Tibial artery (tissue), 4 donors: ENCODE measurements at regions not wholly inside any gene's neighbourhood (a gene's known extent, or its start where the extent isn't known, plus 50 kb on each side); places are given as distances from the start of the nearest gene placed in this dataset.
"Not testable (repeated sequence)": the region's sequence is repeated elsewhere in the genome, so short reads cannot be mapped to it uniquely, and the experiment has no call there.

Experiments used
- DNase-seq, 2 donors: peaks; one replicate each; pipeline ENCODE4 v3.0.0-alpha.2; 2019
- H3K27ac ChIP-seq, 2 donors: fragments of 200-600 bp; sonication (generic) in 1 of 2; 1 replicate in 1 of 2; 2 replicates in 1 of 2; pipeline ENCODE4 v1.5.1; 2018 to 2019; ENCODE audit warnings: mild to moderate bottlenecking in 1 of 2
- H3K27me3 ChIP-seq, 2 donors: fragments of 200-600 bp; sonication (generic) in 1 of 2; one replicate each; pipeline versions ENCODE4 v1.5.1 to v1.6.0; 2016 to 2019
- H3K36me3 ChIP-seq, 3 donors: fragments of 200-600 bp; sonication (generic) in 2 of 3; one replicate each; pipeline ENCODE4 v1.5.1; 2016 to 2019; ENCODE audit warnings: mild to moderate bottlenecking in 2 of 3
- H3K4me1 ChIP-seq, 4 donors: fragments of 200-600 bp; sonication (generic) in 2 of 4; 1 replicate in 3 of 4; 2 replicates in 1 of 4; pipeline ENCODE4 v1.5.1; 2016 to 2019
- H3K4me3 ChIP-seq, 2 donors: fragments of 200-600 bp; sonication (generic) in 1 of 2; 1 replicate in 1 of 2; 2 replicates in 1 of 2; pipeline ENCODE4 v1.5.1; 2018 to 2019; ENCODE audit warnings: mild to moderate bottlenecking in 2 of 2
- H3K9me3 ChIP-seq, 3 donors: fragments of 200-600 bp; sonication (generic) in 1 of 3; one replicate each; pipeline ENCODE4 v1.5.1; 2016 to 2019
- intact Hi-C: fragments of 100-400 bp; cut with DNase I; formaldehyde crosslinking; loops from one replicate; pipeline ENCODE4 v1.15.0; 2023; ENCODE audit warnings: low total_unique reads
- TF ChIP-seq, protein P1 (sequence below), 2 experiments: fragments of 200-600 bp in 1 of 2; fragments of 450-650 bp in 1 of 2; IDR thresholded peaks; one replicate each; pipeline ENCODE4 v1.5.1; 2017 to 2019; ENCODE audit warnings: antibody characterized with exemption in 2 of 2, mild to moderate bottlenecking in 1 of 2, moderate library complexity in 1 of 2

DNA sequence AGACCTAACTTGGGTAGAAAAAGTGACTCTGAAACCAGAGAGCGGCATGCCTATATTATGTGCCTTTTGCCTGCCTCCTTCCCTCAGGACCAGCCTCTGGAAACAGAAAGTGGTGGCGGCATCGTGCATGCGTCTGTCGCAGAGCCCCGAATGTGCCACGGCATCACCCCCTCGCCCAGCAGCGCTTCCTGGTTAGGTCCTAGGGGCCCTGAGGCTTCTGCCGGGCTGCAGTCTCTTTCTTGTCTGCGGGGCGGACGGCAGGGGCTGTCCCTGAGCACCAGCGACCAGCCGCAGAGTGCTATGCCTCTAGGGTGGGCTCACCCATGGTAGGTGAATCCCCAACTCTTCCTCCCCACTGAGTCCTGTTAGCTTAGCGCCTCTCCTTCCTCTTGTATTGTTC lies 68.7 kb downstream of the VSIG4 start:
- H3K4me1 ChIP-seq = no peaks in the 10 kb centered on the region
- TF ChIP-seq, protein P1, sequence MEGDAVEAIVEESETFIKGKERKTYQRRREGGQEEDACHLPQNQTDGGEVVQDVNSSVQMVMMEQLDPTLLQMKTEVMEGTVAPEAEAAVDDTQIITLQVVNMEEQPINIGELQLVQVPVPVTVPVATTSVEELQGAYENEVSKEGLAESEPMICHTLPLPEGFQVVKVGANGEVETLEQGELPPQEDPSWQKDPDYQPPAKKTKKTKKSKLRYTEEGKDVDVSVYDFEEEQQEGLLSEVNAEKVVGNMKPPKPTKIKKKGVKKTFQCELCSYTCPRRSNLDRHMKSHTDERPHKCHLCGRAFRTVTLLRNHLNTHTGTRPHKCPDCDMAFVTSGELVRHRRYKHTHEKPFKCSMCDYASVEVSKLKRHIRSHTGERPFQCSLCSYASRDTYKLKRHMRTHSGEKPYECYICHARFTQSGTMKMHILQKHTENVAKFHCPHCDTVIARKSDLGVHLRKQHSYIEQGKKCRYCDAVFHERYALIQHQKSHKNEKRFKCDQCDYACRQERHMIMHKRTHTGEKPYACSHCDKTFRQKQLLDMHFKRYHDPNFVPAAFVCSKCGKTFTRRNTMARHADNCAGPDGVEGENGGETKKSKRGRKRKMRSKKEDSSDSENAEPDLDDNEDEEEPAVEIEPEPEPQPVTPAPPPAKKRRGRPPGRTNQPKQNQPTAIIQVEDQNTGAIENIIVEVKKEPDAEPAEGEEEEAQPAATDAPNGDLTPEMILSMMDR (IDR thresholded peaks at IDR 0.05) = no peak
- DNase-seq = no peak
- H3K27me3 ChIP-seq = no peaks in the 10 kb centered on the region
- H3K9me3 ChIP-seq = no peaks in the 10 kb centered on the region
- intact Hi-C loops = no loop called here
- no peaks in the 10 kb centered on the region for H3K36me3 ChIP-seq
- no peak overlapping the region for H3K27ac ChIP-seq
- H3K4me3 ChIP-seq = no peak overlapping the region

DNA sequence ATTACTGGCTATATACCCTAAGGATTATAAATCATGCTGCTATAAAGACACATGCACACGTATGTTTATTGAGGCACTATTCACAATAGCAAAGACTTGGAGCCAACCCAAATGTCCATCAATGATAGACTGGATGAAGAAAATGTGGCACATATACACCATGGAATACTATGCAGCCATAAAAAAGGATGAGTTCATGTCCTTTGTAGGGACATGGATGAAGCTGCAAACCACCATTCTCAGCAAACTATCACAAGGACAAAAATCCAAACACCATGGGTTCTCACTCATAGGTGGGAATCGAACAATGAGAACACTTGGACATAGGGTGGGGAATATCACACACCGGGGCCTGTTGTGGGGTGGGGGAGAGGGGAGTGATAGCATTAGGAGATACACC lies 72.7 kb downstream of the VSIG4 start:
- DNase-seq, H3K9me3 ChIP-seq, H3K4me1 ChIP-seq, H3K36me3 ChIP-seq, H3K27me3 ChIP-seq, H3K27ac ChIP-seq, H3K4me3 ChIP-seq, intact Hi-C loops: not testable (repeated sequence)

GRCh38 chrX:65961714-65962113 lies 78.2 kb downstream of the VSIG4 start:
- no peak for DNase-seq
- Histone ChIP-seq H3K9me3 (peaks cover 0 to 9% (median 0%) of the 10 kb centered on the region in 3 donors), H3K4me3 (no peak overlapping the region), H3K4me1 (no peaks in the 10 kb centered on the region), H3K36me3 (no peaks in the 10 kb centered on the region), H3K27me3 (no peaks in the 10 kb centered on the region), H3K27ac (no peak overlapping the region)
- TF ChIP-seq, protein P1 (IDR thresholded peaks at IDR 0.05) = no peak
- intact Hi-C loops = no loop called here

DNA sequence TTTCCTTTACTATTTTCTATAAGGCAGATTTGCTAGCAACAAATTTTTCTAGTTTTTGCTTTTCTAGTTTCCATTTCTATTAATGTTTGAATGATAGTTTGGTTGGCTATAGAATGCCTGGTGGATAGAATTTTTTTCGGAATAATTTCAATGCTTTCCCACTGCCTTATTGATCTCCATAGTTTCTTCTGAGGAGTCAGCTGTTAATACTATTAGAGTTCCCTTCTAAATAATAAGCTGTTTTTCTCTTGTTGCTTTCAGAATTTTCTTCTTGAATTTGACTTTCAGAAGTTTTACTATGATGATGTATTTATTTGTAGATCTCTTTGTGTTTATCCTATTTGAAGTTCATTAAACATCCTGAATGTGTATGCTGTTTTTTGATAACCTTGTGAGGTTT lies 91.8 kb downstream of the VSIG4 start:
- intact Hi-C loops = no loop called here
- DNase-seq = no peak
- Histone ChIP-seq H3K9me3 (peaks cover 0 to 10% (median 10%) of the 10 kb centered on the region in 3 donors), H3K27ac (no peak overlapping the region), H3K4me1 (no peaks in the 10 kb centered on the region), H3K4me3 (no peak overlapping the region), H3K36me3 (no peaks in the 10 kb centered on the region), H3K27me3 (no peaks in the 10 kb centered on the region)
- TF ChIP-seq, protein P1 (IDR thresholded peaks at IDR 0.05) = no peak

DNA sequence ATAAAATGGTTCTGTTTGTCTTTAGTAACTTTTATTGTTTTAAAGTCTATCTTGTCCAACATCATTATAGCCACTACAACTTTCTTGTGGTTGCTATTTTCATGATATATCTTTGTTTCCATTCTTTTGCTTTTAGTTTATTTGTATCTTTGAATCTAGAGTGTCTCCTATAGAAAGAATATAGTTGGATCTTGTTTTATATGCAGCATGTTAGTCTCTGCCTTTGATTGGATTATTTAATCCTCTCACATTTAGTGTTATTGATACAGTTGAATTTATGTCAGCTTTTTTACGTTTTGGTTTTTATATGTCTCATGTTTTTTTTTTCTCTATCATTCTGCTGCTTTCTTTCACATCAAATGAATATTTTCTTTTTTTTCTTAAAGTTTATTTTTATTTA lies 98.1 kb downstream of the VSIG4 start:
- DNase-seq = no peak
- H3K4me3 ChIP-seq = no peak overlapping the region
- H3K9me3 ChIP-seq = peaks cover 0 to 14% (median 12%) of the 10 kb centered on the region in 3 donors
- H3K36me3 ChIP-seq = no peaks in the 10 kb centered on the region
- intact Hi-C loops = no loop called here
- no peak overlapping the region for H3K27ac ChIP-seq
- TF ChIP-seq, protein P1 (IDR thresholded peaks at IDR 0.05) = no peak
- no peaks in the 10 kb centered on the region for H3K27me3 ChIP-seq
- no peaks in the 10 kb centered on the region for H3K4me1 ChIP-seq

GRCh38 chrX:65933085-65933589 lies 106.7 kb downstream of the VSIG4 start:
- TF ChIP-seq, protein P1 (IDR thresholded peaks at IDR 0.05) = no peak
- intact Hi-C loops = no loop called here
- no peaks in the 10 kb centered on the region for H3K36me3 ChIP-seq
- H3K9me3 ChIP-seq = no peaks in the 10 kb centered on the region
- no peak for DNase-seq
- H3K27ac ChIP-seq = no peak overlapping the region
- no peak overlapping the region for H3K4me3 ChIP-seq
- no peaks in the 10 kb centered on the region for H3K4me1 ChIP-seq
- no peaks in the 10 kb centered on the region for H3K27me3 ChIP-seq
